Stimulated activated CD8-positive, alpha-beta memory T cell treated with anti-CD3 and anti-CD28 coated beads, Interleukin-12 subunit alpha, Interleukin-12 subunit beta, amount 100 ng/mL, for 24 hours (primary cell): ENCODE measurements at regions not wholly inside any gene's neighbourhood (a gene's known extent, or its start where the extent isn't known, plus 50 kb on each side); places are given as distances from the start of the nearest gene placed in this dataset.

Experiments used
- DNase-seq: peaks from one replicate; pipeline ENCODE4 v3.0.0-alpha.2; 2020; ENCODE audit errors: extremely low read depth

DNA sequence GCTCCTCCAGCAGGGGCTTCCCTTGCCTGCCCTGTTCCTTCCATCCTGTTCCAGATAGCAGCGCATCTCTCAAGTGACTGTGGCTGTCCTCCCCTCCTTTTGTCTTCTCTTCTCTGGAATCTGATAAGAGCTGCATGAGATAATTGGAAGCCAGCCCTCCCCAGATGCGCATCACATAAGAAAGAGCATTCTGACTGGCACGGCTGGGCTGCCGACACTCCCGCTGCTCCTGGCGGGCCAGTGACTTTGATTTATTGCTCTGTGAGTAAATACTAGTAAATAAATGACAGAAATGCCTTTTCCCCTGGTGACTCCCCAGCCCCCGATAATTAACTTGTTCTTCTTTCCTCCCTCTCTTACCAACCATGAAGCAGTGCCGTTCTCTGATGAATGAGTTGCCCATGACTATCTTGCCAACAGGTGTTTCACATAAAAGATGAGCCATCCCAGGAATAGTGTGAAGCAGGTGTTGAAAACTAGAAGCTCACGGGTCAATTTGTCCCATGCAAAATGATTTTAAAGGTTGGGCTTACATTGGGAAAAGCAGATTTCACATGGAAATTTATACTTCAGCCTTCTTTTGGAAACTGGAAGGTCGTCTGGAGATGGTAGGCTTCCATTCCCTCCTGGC is 212.3 kb downstream of the ERCC6L2 start:
- no peak for DNase-seq

DNA sequence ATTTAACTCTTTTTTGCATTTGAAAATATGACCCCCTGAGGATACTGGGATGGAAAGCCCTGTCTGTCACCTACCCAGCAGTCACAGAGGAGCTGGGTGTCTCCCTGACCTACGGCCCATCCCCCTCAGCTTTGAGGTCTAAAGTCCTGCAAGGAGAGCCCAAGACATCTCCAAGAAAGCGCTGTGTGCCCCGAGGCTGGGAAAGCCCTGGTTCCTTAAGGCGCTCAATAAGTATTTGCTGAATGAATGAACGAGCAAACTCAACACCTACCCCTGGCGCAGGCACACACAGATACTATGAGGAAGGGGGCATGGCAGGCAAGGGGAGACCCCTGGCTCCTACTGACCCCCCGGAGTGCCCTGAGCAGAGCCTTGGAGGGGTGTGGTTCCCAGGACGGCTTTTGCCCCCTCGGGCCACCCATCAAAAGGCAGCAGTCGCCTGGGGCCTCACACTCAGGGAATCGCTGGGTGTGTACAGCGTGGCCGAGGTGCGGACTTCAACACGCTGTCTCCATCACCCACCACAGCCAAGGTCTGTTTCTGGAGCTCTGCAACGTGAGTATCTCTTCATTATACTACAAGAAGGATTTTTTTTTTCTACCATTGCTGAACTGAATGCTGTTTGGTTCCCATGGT is 211.6 kb downstream of the ERCC6L2 start:
- no peak for DNase-seq

DNA sequence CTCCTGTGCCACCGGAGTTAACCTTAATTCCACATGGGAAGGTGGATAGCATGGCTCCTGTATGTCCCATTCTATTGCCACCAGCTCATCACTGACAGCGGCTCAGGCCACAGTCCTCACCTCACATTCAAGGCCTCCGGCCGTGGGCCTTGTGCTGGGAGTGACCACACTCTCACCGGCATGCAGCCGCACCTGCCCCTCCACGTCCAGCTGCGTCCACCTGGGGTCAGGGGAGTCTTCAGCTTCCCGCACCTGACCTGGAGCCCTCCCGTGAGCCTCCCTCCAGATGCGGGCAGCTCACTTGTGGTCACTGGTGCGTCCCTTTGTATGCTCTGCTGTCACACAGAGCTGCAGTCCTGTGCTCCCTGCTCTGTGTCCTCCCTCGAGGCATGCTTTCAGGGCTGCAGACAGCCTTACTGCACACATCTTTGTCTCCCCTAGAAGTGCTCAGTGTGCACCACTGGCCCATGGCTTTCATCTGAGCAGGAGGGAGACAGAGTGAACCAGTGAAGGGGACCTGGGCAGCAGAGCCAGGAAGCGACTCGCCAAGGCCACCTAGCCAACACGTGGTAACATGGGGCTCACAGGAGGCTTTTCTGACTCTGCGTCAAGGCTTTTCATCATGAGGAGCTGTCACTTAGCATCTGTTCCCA is 210.1 kb downstream of the ERCC6L2 start:
- DNase-seq: no peak

DNA sequence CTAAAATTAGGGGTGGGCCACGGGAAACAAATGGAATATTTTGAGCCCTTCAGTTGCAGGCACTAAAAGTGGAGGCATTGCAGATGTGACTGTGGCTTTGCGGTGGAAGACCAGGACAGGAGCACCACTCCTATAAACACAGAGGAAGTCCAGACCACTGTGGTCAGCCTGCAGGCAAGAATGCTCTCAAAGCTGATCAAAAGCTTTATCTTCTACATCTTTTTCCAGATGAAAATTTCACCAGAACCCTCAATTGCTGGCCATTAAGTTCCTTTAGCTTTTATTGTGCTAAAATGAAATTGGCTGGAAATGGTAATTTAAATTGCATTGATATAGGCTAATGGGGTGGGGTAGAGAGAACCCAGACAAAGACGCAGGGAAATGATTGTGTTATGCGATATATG is 208.8 kb downstream of the ERCC6L2 start:
- DNase-seq: no peak

- no peak for DNase-seq
These were observed 207.2 kb downstream of the ERCC6L2 start for GRCh38 chr9:96082516-96083232.

GRCh38 chr9:96080364-96080763 is 204.9 kb downstream of the ERCC6L2 start:
- no peak for DNase-seq

GRCh38 chr9:96079779-96080178 is 204.3 kb downstream of the ERCC6L2 start:
- no peak for DNase-seq

DNA sequence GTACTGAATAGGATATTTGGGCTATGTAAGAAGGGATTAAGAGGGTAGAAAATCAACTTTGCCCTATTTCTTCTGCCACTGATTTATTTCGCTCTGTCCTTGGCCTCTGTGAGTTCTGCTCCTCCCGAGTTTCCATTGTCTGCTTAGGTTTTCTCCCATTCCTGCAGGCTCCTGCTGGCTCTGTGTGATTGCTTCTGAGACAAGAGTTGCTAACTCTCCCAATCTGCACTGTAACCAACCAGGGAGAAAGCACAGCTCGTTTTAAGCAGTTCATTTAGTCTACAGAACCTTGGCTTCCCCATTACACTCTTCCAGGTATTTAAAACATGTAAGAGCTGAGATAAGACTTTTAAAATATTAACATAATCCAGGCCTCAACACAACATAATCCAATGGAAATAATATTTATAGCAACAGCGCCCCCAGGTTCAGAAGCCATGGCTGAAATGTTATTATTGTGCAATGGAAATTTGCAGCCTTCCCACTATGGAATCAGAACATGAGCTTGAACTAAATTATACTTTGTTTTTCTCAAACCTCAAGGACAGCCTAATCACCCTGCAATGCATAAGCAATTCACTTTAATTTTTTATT is 203.5 kb downstream of the ERCC6L2 start:
- no peak for DNase-seq

DNA sequence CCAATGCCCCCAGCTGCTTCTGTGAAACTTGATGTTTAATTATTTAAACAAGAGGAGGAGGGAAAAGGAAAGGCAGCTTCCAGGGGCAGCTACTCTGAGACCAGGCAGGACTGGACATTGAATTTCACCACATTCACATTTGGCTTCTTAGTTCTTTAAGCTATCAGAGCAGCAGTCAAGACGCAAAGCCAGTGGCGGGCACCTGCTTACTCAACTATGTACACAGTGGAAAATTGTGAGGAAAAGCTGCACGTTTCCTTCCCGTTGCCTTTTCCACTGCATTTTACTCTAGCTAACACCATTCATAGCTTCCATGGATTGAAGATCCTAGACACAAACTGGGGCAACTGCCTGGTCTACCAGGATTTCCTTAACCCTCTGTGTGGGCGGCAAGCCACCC is 200.3 kb downstream of the ERCC6L2 start:
- DNase-seq: no peak

DNA sequence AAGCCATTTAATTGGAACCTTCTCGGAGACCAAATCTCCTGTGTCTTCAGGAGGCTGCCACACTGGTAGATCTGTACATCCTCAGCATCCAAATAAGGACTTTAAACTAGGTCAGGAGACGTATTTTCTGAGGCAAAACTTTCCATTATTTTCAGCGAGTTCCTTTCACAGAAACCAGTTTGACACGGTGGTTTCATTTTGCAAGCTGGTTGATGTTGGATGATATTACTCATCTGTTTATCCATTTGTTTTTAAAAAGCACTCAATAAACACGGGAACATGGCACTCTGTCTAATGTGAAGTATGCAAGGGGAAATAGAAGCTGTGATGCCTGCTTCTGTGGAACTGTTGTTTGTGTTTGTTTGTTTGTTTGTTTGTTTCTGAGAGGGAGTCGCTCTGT is 199.6 kb downstream of the ERCC6L2 start:
- DNase-seq: no peak

DNA sequence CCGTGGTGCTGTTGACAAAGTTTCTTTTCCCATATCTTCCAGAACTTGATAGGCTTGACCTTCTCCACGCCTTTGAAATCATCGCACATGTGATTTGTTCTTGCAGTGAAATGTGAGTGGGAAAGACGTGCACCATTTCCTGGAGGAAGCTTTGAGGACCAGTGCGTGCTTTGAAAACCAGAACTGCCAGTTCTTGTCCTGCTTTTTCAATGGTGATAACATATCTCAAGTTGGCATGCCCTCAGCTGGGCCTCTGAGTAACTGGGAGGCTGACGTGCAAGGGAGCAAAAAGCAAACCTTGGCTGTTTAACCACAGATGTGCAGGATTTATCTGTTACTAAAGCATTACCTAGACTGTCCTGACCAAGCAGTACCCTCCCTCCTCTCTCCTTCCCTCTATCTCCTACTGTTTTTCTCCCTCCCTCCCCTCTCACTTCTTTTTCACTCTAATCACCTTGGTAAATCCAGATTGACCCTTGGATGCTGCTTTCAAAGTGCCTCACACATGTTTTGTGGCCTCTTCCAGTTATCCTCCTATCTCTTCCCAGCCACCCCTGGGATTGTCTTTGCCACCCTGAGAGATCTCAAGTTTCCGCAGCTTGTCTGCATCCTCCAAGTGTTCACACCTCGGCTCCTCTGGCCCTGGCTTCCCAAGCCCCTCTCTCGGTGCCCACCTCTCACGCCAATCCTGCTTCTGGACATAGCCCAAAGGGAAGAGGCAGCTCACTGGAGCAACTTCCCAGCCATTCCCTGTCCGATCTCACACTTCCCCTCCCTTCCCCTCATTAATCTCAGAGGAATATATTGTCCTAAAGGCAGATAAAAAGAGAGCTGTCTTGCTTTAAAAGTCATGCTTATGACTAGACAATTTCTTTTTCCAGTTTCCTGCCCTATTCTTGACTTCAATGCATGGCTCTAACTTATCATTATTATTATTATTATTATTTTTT is 198.3 kb downstream of the ERCC6L2 start:
- no peak for DNase-seq

DNA sequence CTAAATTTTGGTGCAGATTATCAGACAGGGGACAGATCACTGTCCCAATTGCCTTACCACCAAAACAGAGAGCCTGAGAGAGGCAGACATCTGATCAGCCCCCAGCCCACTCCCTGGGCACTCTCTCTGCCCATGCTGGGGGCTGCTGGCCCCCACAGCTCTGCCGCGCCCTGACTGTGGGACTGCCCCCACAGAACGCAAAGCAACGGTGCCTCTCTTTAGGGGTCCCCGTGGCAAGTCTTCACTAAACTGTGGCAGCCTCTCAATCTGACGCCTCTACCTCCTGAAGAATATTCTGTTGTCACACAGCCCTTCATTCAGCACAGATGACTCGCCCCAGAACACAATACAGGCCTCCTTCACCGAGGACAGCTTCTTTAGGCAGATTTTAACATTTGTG is 197.4 kb downstream of the ERCC6L2 start:
- DNase-seq: no peak

DNA sequence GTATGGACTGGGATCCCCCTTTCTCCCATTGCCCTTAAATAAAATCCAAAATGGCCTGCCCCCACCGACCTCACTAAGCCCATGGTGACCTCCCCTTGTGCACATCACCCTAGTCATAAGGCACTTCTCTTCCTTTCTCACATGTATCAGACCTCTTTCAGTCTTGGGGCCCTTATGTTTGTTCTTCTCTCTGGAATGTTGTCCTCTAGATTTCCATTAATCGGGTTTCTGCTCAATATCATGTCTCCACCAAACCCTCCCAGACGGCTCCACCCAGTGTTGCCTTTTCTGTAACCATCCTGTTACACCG is 196.3 kb downstream of the ERCC6L2 start:
- DNase-seq: no peak

DNA sequence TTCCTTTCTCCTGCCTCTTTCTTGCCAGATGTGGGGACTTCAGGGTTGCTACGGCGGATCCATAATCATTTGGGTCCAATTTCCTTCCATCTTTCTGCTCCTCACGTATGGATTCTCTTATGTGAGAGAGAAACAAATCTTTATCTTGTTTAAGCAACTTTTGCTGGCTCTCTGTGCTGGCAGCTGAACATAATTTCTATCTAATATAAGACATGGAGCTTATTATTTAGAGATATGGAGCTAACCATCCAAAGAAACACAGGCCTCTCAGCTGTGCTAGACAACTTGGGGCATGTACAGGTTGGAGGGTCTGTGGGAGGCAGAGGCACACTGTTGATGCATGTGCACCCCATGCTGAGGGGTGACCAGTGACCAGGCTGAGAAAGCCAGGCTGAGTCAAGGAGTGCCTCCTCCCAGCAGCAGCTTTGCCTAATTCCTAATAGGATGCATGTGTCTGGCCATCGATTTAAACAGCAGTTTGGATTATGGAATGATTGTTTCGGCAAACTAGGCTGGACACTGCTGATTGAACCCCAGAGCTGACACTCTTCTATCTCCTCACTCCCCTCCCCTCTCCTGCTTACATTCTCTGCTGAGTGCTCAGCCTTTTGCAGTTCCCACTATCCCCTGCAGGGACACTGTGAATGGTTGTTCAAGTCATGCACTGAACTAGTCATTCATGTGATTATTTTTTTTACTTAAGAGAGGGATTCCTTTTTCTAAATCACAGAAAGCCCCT is 195.8 kb downstream of the ERCC6L2 start:
- no peak for DNase-seq

DNA sequence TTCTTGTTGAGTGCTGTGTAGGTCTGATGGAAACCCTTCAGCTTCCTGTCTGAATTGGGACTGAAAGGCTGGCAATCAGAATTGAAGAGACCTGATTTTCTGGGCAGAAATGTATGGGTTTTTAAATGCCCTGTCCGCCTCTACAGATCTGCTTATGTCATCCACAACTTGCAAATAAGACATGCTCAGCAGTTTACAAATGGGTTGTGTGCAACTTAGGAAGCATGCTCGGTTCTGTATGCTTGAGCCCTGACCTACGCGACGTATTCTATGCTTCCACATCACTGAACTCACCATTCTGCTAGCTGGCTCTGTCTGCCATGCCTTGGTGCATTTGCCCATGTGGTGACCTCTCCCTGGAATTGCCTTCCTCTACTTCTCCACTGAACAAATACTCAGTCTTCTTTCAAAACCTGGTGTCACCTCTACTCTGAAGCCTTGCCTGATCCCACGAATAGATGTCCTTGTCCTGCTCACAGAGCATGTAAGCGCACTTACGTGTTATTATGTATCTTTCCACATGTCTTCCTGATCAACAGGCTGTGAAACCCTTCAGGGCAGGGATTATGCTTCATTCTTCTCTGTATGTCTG is 194.2 kb downstream of the ERCC6L2 start:
- DNase-seq: no peak

DNA sequence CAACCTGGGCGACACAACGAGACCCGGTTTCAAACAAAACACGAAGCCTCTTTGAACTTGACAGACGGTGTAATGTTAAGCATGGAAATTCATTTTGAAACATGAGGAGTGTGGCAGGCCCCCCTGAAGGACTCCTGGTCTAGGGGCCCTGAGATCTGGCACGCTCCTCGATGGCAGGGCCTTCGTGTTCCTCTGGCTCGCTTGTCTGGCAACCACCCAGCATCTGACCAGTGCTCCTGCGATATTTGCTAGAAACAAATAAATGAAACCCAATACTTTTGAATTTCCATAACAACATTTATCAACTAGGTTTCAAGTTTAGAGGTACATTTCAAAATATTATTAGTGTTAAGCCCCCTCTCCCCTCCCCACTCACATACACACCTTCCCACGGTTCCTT is 193.0 kb downstream of the ERCC6L2 start:
- no peak for DNase-seq

- no peak for DNase-seq
These were observed 192.1 kb downstream of the ERCC6L2 start for GRCh38 chr9:96067600-96067999.

GRCh38 chr9:96067004-96067403 is 191.5 kb downstream of the ERCC6L2 start:
- no peak for DNase-seq

GRCh38 chr9:96065482-96066251 is 190.2 kb downstream of the ERCC6L2 start:
- no peak for DNase-seq
